ENCODE measurements at regions not wholly inside any gene's neighbourhood (a gene's known extent, or its start where the extent isn't known, plus 50 kb on each side); places are given as distances from the start of the nearest gene placed in this dataset.

- TF ChIP-seq CTCF (IDR thresholded peaks at IDR 0.05) (no peak), POLR2AphosphoS5 (IDR thresholded peaks at IDR 0.05) (no peak), POLR2A (IDR thresholded peaks at IDR 0.05) (no peak)
Measured at GRCh38 chr15:26287381-26287780, 424.3 kb upstream of the ATP10A start.

Data from prostate gland (tissue), 2 donors.